K562 (cell line): ENCODE measurements at regions not wholly inside any gene's neighbourhood (a gene's known extent, or its start where the extent isn't known, plus 50 kb on each side); places are given as distances from the start of the nearest gene placed in this dataset.

ENCODE experiments used
- ATAC-seq: fragments of 200-7000 bp; cut with Tn5 transposase; 3 replicates; pipeline ENCODE4 v1.9.1; 2020; ENCODE audit warnings: moderate library complexity
- BruUV-seq: library from RNA; stranded (reverse); fragments of 400-500 nt; replicated peaks from 2 replicates; lab custom pipeline; 2021; lab: Mats Ljungman, UMichigan
- CTCF ChIA-PET: fragments of 300-600 bp; formaldehyde crosslinking; extraction: SDS; loops from one replicate; lab custom pipeline; 2021; ENCODE audit warnings: low intra/inter-chr PET ratio; lab: Yijun Ruan, JAX
- POLR2A ChIA-PET: fragments of 300-600, 350-650 bp; sonication (Branson Sonifier 250); formaldehyde crosslinking; extraction: SDS; loops from one replicate; lab custom pipeline; 2021; ENCODE audit warnings: antibody characterized with exemption, inconsistent platforms; lab: Yijun Ruan, JAX
- DNase-seq, 4 experiments: peaks; one replicate each; pipeline versions ENCODE4 v3.0.0 to v3.0.0-alpha.2; 2011 to 2018; ENCODE audit warnings: low spot score in 3 of 4, mixed read lengths in 3 of 4; ENCODE audit errors: extremely low read depth in 1 of 4
- FAIRE-seq: peaks from 2 replicates; lab custom pipeline; 2011; peaks lifted over from hg19 to GRCh38; lab: Jason Lieb, UNC
- H2AFZ ChIP-seq: 2 replicates; pipeline ENCODE4 v1.6.0; 2011; ENCODE audit warnings: low read depth, low read length, control low read depth, inconsistent platforms
- H3K27ac ChIP-seq: fragments of 200-600 bp; 3 replicates; pipeline ENCODE4 v1.8.0; 2011; ENCODE audit warnings: low read depth, mild to moderate bottlenecking, control low read depth, inconsistent platforms, low read length, moderate library complexity, mixed read lengths; ENCODE audit errors: extremely low read depth
- H3K27me3 ChIP-seq, 2 experiments: fragments of 300-600 bp in 1 of 2; 2 replicates in 1 of 2; 3 replicates in 1 of 2; pipeline versions ENCODE4 v1.6.0 to v1.8.0; 2011; ENCODE audit warnings: inconsistent platforms in 2 of 2, low read length in 2 of 2, mild to moderate bottlenecking in 1 of 2, mixed read lengths in 1 of 2, moderate library complexity in 1 of 2; ENCODE audit not compliant: control insufficient read depth in 2 of 2, insufficient read depth in 2 of 2
- H3K36me3 ChIP-seq: fragments of 300-600 bp; 3 replicates; pipeline ENCODE4 v1.8.0; 2011; ENCODE audit warnings: mild to moderate bottlenecking, low read length, inconsistent platforms; ENCODE audit not compliant: control insufficient read depth, insufficient read depth
- H3K4me1 ChIP-seq, 2 experiments: fragments of 200-600 bp in 1 of 2; replicated peaks in 1 of 2; 2 replicates in 1 of 2; 3 replicates in 1 of 2; pipeline versions ENCODE4 v1.5.1 to v1.8.0; 2011; ENCODE audit warnings: inconsistent platforms in 2 of 2, low read length in 2 of 2, mild to moderate bottlenecking in 1 of 2, mixed read lengths in 1 of 2, moderate library complexity in 1 of 2; ENCODE audit not compliant: control insufficient read depth in 2 of 2, insufficient read depth in 2 of 2
- H3K4me2 ChIP-seq: 2 replicates; pipeline ENCODE4 v1.6.1; 2011; ENCODE audit warnings: low read length, control low read depth, inconsistent platforms, mixed read lengths; ENCODE audit not compliant: insufficient read depth
- H3K4me3 ChIP-seq: fragments of 200-600 bp; sonication (generic), shearing (Covaris generic); 2 replicates; pipeline ENCODE4 v1.5.1; 2016; ENCODE audit warnings: control low read depth, inconsistent platforms
- H3K79me2 ChIP-seq: fragments of 200-600 bp; 3 replicates; pipeline ENCODE4 v1.8.0; 2011; ENCODE audit warnings: low read length, inconsistent platforms; ENCODE audit not compliant: control insufficient read depth, insufficient read depth
- H3K9ac ChIP-seq, 2 experiments: 2 replicates each; pipeline versions ENCODE4 v1.6.0 to v1.6.1; 2011; ENCODE audit warnings: low read depth in 2 of 2, low read length in 2 of 2, control low read depth in 1 of 2, inconsistent platforms in 1 of 2, mild to moderate bottlenecking in 1 of 2, mixed read lengths in 1 of 2; ENCODE audit not compliant: insufficient read depth in 1 of 2
- H3K9me1 ChIP-seq: one replicate; pipeline ENCODE4 v1.6.0; 2011; ENCODE audit warnings: inconsistent platforms, mild to moderate bottlenecking, low read length, moderate library complexity; ENCODE audit not compliant: control insufficient read depth, insufficient read depth
- H3K9me3 ChIP-seq: replicated peaks from 2 replicates; pipeline ENCODE4 v1.5.1; 2011; ENCODE audit warnings: low read depth, low read length, inconsistent platforms; ENCODE audit not compliant: control insufficient read depth, insufficient read depth
- H4K20me1 ChIP-seq: replicated peaks from 2 replicates; pipeline ENCODE4 v1.6.1; 2011; ENCODE audit warnings: low read length, inconsistent platforms, mixed read lengths; ENCODE audit not compliant: control insufficient read depth, insufficient read depth
- KLF13 ChIP-seq: fragments of 450-650 bp; IDR thresholded peaks from 2 replicates; pipeline ENCODE4 v1.6.1; 2016; ENCODE audit warnings: missing genetic modification characterization, low read depth, mild to moderate bottlenecking, missing compliant biosample characterization, moderate library complexity, borderline replicate concordance
- MYC ChIP-seq, 2 experiments: fragments of 250-450 bp in 1 of 2; sonication (Bioruptor Pico) in 1 of 2; IDR thresholded peaks; 2 replicates each; pipeline versions ENCODE4 v1.5.1 to v1.6.1; 2012 to 2021; ENCODE audit warnings: low read depth in 2 of 2, borderline replicate concordance in 1 of 2, improper control_type of control experiment in 1 of 2, low read length in 1 of 2, mild to moderate bottlenecking in 1 of 2, moderate library complexity in 1 of 2
- NFIC ChIP-seq: fragments of 450-650 bp; IDR thresholded peaks from 2 replicates; pipeline ENCODE4 v1.6.1; 2017; ENCODE audit warnings: mild to moderate bottlenecking, inconsistent platforms
- SMAD4 ChIP-seq: fragments of 250-450 bp; sonication (Bioruptor Pico); conservative IDR thresholded peaks from 2 replicates; pipeline ENCODE4 v1.8.0; 2021; ENCODE audit warnings: inconsistent platforms, mild to moderate bottlenecking, moderate library complexity
- USF2 ChIP-seq: sonication (generic); formaldehyde crosslinking; IDR thresholded peaks from 2 replicates; pipeline ENCODE4 v1.5.0; 2020; ENCODE audit warnings: missing genetic modification reagents
- ZNF165 ChIP-seq: fragments of 250-450 bp; sonication (Bioruptor Pico); IDR thresholded peaks from 2 replicates; pipeline ENCODE4 v1.4.0; 2020; ENCODE audit warnings: borderline replicate concordance
- WGBS: fragments of 100-300 bp; shearing (Covaris generic); methylation state at CpG from one replicate; pipeline ENCODE4 v1.1.6; 2016; ENCODE audit warnings: low coverage, mixed read lengths; ENCODE audit not compliant: insufficient coverage; ENCODE audit errors: missing lambda C conversion rate; 5-methylcytosine and 5-hydroxymethylcytosine counted together
- in situ Hi-C: fragments of 300-500 bp; cut with MboI; formaldehyde crosslinking; loops from 4 replicates; pipeline ENCODE4 v1.15.0; 2018; ENCODE audit warnings: inconsistent platforms, mixed read lengths
- intact Hi-C: fragments of 100-400 bp; cut with micrococcal nuclease; formaldehyde crosslinking; loops from 2 replicates; pipeline ENCODE4 v1.14.2; 2022

GRCh38 chr10:3636356-3637181 is 148.4 kb downstream of the KLF6 start:
- no peaks in the 10 kb centered on the region for H3K4me1 ChIP-seq
- no peaks in the 10 kb centered on the region for H3K79me2 ChIP-seq
- H3K27ac ChIP-seq = no peak overlapping the region
- WGBS = 39% methylated on average over 29 of the region's 29 CpGs
- ATAC-seq (no peak), FAIRE-seq (no peak), DNase-seq (no peak)
- H4K20me1 ChIP-seq = peaks cover 3% of the 10 kb centered on the region; the same call in 1 of the 2 replicates
- H3K4me2 ChIP-seq = no peak overlapping the region
- H3K9ac ChIP-seq = 0 out of 4 replicates have a peak overlapping the region, but pooled peaks of 1 of the 2 experiments have one; percentile 24
- H3K9me1 ChIP-seq = no peaks in the 10 kb centered on the region
- intact Hi-C loops = no loop called here
- no peaks in the 10 kb centered on the region for H3K36me3 ChIP-seq
- no peaks in the 10 kb centered on the region for H3K9me3 ChIP-seq
- CTCF ChIA-PET = no interaction called here
- in situ Hi-C loops = no loop called here
- H3K4me3 ChIP-seq = no peak overlapping the region
- no TSS peak for BruUV-seq
- H2AFZ ChIP-seq = no peak overlapping the region
- POLR2A ChIA-PET = no interaction called here
- TF ChIP-seq MYC (IDR thresholded peaks at IDR 0.05; ENCODE audit: low read depth, low read length) (no peak), MYC (CRISPR knock-in tag; IDR thresholded peaks at IDR 0.05; ENCODE audit: borderline replicate concordance, low read depth) (no peak), NFIC (peak; percentile 53), ZNF165 (CRISPR knock-in tag) (no peak), USF2 (CRISPR knock-in tag) (0 out of 2 replicates have a peak, but pooled peaks have one; percentile 10), SMAD4 (CRISPR knock-in tag) (no peak), KLF13 (no peak)
- TF ChIP-seq, all 486 proteins: peak for 2
- peaks cover 4 to 17% of the 10 kb centered on the region in 2 experiments; a peak in 2 of 5 replicates for H3K27me3 ChIP-seq
